ENCODE measurements at regions not wholly inside any gene's neighbourhood (a gene's known extent, or its start where the extent isn't known, plus 50 kb on each side); places are given as distances from the start of the nearest gene placed in this dataset.
"Not testable (repeated sequence)": the region's sequence is repeated elsewhere in the genome, so short reads cannot be mapped to it uniquely, and the experiment has no call there.

- DNase-seq: no peak
Observed at GRCh38 chr12:5166976-5167375, 123.3 kb downstream of the KCNA5 start.

- no peak for DNase-seq
Observed at GRCh38 chr12:5168148-5168547, 124.5 kb downstream of the KCNA5 start.

- DNase-seq: no peak
Observed at GRCh38 chr12:5170844-5171243, 127.2 kb downstream of the KCNA5 start.

- DNase-seq: no peak
Observed at GRCh38 chr12:5171701-5172100, 128.0 kb downstream of the KCNA5 start.

- DNase-seq: no peak
Observed at GRCh38 chr12:5172886-5173285, 129.2 kb downstream of the KCNA5 start.

GRCh38 chr12:5173511-5174011 is 129.9 kb downstream of the KCNA5 start:
- no peak for DNase-seq

- DNase-seq: not testable (repeated sequence)
Observed at GRCh38 chr12:5175415-5175814, 131.7 kb downstream of the KCNA5 start.

- DNase-seq: no peak
Observed at GRCh38 chr12:5176036-5176435, 132.4 kb downstream of the KCNA5 start.

GRCh38 chr12:5177096-5177495 is 133.4 kb downstream of the KCNA5 start:
- no peak for DNase-seq

- no peak for DNase-seq
Observed at GRCh38 chr12:5177731-5178130, 134.1 kb downstream of the KCNA5 start.

GRCh38 chr12:5178571-5178970 is 134.9 kb downstream of the KCNA5 start:
- DNase-seq: no peak

- DNase-seq: no peak
Observed at GRCh38 chr12:5180496-5180895, 136.8 kb downstream of the KCNA5 start.

GRCh38 chr12:5184186-5184585 is 140.5 kb downstream of the KCNA5 start:
- no peak for DNase-seq

GRCh38 chr12:5185435-5186069 is 141.9 kb downstream of the KCNA5 start:
- DNase-seq: no peak

GRCh38 chr12:5186715-5187114 is 143.0 kb downstream of the KCNA5 start:
- no peak for DNase-seq

GRCh38 chr12:5187136-5187535 is 143.5 kb downstream of the KCNA5 start:
- DNase-seq: no peak

GRCh38 chr12:5188472-5188871 is 144.8 kb downstream of the KCNA5 start:
- no peak for DNase-seq

GRCh38 chr12:5189173-5189572 is 145.5 kb downstream of the KCNA5 start:
- no peak for DNase-seq

GRCh38 chr12:5191803-5192538 is 148.3 kb downstream of the KCNA5 start:
- no peak for DNase-seq

- DNase-seq: no peak
Observed at GRCh38 chr12:5192726-5193125, 149.0 kb downstream of the KCNA5 start.

- DNase-seq: no peak
Observed at GRCh38 chr12:5194306-5194705, 150.6 kb downstream of the KCNA5 start.

- DNase-seq: no peak
Observed at GRCh38 chr12:5195244-5195643, 151.6 kb downstream of the KCNA5 start.

- no peak for DNase-seq
Observed at GRCh38 chr12:5195691-5196090, 152.0 kb downstream of the KCNA5 start.

GRCh38 chr12:5197131-5197530 is 153.5 kb downstream of the KCNA5 start:
- no peak for DNase-seq

GRCh38 chr12:5197656-5198055 is 154.0 kb downstream of the KCNA5 start:
- no peak for DNase-seq
